ENCODE measurements at regions not wholly inside any gene's neighbourhood (a gene's known extent, or its start where the extent isn't known, plus 50 kb on each side); places are given as distances from the start of the nearest gene placed in this dataset.

- no peak for TF ChIP-seq CTCF (conservative IDR thresholded peaks at IDR 0.05 in 1 of 2, IDR thresholded peaks at IDR 0.05 in 1 of 2; ENCODE audit: low read depth in 1 of 2, low read length in 2 of 2)
- TF ChIP-seq EZH2 (IDR thresholded peaks at IDR 0.05; ENCODE audit: low read length, missing control alignments) = no peak
Observed at GRCh38 chr7:16187131-16187530, 234.2 kb downstream of the CRPPA start.
